PC-9 (cell line): ENCODE measurements at regions not wholly inside any gene's neighbourhood (a gene's known extent, or its start where the extent isn't known, plus 50 kb on each side); places are given as distances from the start of the nearest gene placed in this dataset.

Source experiments
- CTCF ChIP-seq: fragments of 200-600 bp; sonication (generic); conservative IDR thresholded peaks from 2 replicates; pipeline ENCODE4 v1.6.1; 2017; ENCODE audit warnings: mixed run types, antibody characterized with exemption, mild to moderate bottlenecking, moderate library complexity
- EZH2 ChIP-seq: fragments of 200-600 bp; sonication (generic); IDR thresholded peaks from 2 replicates; pipeline ENCODE4 v1.8.0; 2017; ENCODE audit warnings: antibody characterized with exemption, low read depth

DNA sequence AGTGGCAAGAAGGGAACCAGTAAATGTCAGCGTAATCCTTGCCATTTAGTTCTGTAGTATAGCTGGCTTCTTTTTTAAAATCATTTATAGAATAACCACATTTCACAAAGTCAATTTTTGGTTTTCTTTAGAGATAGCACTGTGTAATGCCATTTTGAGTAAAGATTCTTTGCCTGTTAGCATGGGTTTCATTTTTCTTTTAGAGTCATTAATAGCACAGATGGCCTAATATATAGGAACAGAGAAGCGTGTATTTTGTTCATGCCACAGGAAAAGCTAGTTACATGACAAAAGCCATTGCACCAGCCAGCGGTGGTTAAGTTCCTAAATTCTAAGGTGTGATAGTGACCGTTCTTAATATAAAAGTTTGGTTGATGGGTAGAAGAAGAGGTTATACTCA, 1363.9 kb downstream of the MAT2B start:
- TF ChIP-seq CTCF = no peak
- TF ChIP-seq EZH2 = no peak
